ENCODE measurements at regions not wholly inside any gene's neighbourhood (a gene's known extent, or its start where the extent isn't known, plus 50 kb on each side); places are given as distances from the start of the nearest gene placed in this dataset.

GRCh38 chr13:61734683-61735082 is 319.0 kb upstream of the PCDH20 start:
- TF ChIP-seq CTCF (IDR thresholded peaks at IDR 0.05), result no peak
- TF ChIP-seq POLR2A (IDR thresholded peaks at IDR 0.05), result no peak
